Liver (tissue), 7 donors: ENCODE measurements at regions not wholly inside any gene's neighbourhood (a gene's known extent, or its start where the extent isn't known, plus 50 kb on each side); places are given as distances from the start of the nearest gene placed in this dataset.

Source experiments
- DNase-seq: peaks from one replicate; pipeline ENCODE4 v3.0.0-alpha.2; 2017; ENCODE audit warnings: low spot score
- H3K27ac ChIP-seq, 2 donors: one replicate each; pipeline ENCODE4 v1.7.0; 2013; ENCODE audit warnings: inconsistent platforms in 2 of 2, low read length in 2 of 2, control low read depth in 1 of 2, low read depth in 1 of 2, mild to moderate bottlenecking in 1 of 2
- H3K27me3 ChIP-seq, 4 donors: one replicate each; pipeline versions ENCODE4 v1.6.1 to v1.7.0; 2013; ENCODE audit warnings: low read length in 3 of 4, inconsistent platforms in 1 of 4, mild to moderate bottlenecking in 1 of 4, moderate library complexity in 1 of 4; ENCODE audit not compliant: control insufficient read depth in 4 of 4, insufficient read depth in 4 of 4
- H3K36me3 ChIP-seq, 4 donors: one replicate each; pipeline versions ENCODE4 v1.6.1 to v1.7.0; 2013; ENCODE audit warnings: low read length in 3 of 4, mild to moderate bottlenecking in 3 of 4, low read depth in 1 of 4, moderate library complexity in 1 of 4; ENCODE audit not compliant: control insufficient read depth in 4 of 4, insufficient read depth in 3 of 4
- H3K4me1 ChIP-seq, 4 donors: one replicate each; pipeline versions ENCODE4 v1.6.1 to v1.7.0; 2013; ENCODE audit warnings: low read length in 3 of 4, mild to moderate bottlenecking in 3 of 4, moderate library complexity in 1 of 4; ENCODE audit not compliant: control insufficient read depth in 4 of 4, insufficient read depth in 4 of 4
- H3K4me3 ChIP-seq, 3 donors: one replicate each; pipeline versions ENCODE4 v1.6.1 to v1.7.0; 2013; ENCODE audit warnings: low read length in 3 of 3, control low read depth in 1 of 3, low read depth in 1 of 3, mild to moderate bottlenecking in 1 of 3
- H3K9ac ChIP-seq, 2 donors: one replicate each; pipeline ENCODE4 v1.7.0; 2013; ENCODE audit warnings: low read length in 2 of 2, mild to moderate bottlenecking in 2 of 2, moderate library complexity in 2 of 2, control low read depth in 1 of 2, low read depth in 1 of 2
- H3K9me3 ChIP-seq, 4 donors: one replicate each; pipeline versions ENCODE4 v1.6.1 to v1.7.0; 2013; ENCODE audit warnings: low read length in 3 of 4; ENCODE audit not compliant: control insufficient read depth in 4 of 4
- EGR1 ChIP-seq, 2 donors: IDR thresholded peaks; 2 replicates each; pipeline ENCODE4 v1.6.1; 2016 to 2018; ENCODE audit warnings: antibody characterized with exemption in 2 of 2, low read depth in 2 of 2
- GABPA ChIP-seq, 2 donors: IDR thresholded peaks in 1 of 2; conservative IDR thresholded peaks in 1 of 2; 2 replicates each; pipeline ENCODE4 v1.6.1; 2016; ENCODE audit warnings: antibody characterized with exemption in 2 of 2, mild to moderate bottlenecking in 1 of 2, moderate library complexity in 1 of 2
- HNF4A ChIP-seq, 2 donors: conservative IDR thresholded peaks; 2 replicates each; pipeline ENCODE4 v1.6.1; 2016; ENCODE audit warnings: antibody characterized with exemption in 2 of 2, mild to moderate bottlenecking in 2 of 2
- HNF4G ChIP-seq: IDR thresholded peaks from 2 replicates; pipeline ENCODE4 v1.6.1; 2016; ENCODE audit warnings: antibody characterized with exemption
- JUND ChIP-seq, 2 donors: IDR thresholded peaks; 2 replicates each; pipeline ENCODE4 v1.6.1; 2016; ENCODE audit warnings: antibody characterized with exemption in 2 of 2
- RXRA ChIP-seq, 2 donors: IDR thresholded peaks; 2 replicates each; pipeline ENCODE4 v1.6.1; 2017 to 2018; ENCODE audit warnings: antibody characterized with exemption in 2 of 2, mild to moderate bottlenecking in 1 of 2
- SP1 ChIP-seq: IDR thresholded peaks from 2 replicates; pipeline ENCODE4 v1.6.1; 2018; ENCODE audit warnings: antibody characterized with exemption, mild to moderate bottlenecking
- TAF1 ChIP-seq: conservative IDR thresholded peaks from 2 replicates; pipeline ENCODE4 v1.6.1; 2016; ENCODE audit warnings: antibody characterized with exemption, mild to moderate bottlenecking
- WGBS: extraction: QIAGEN DNeasy Blood & Tissue Kit; methylation state at CpG from one replicate; pipeline ENCODE4 v1.1.7; 2013; 5-methylcytosine and 5-hydroxymethylcytosine counted together
- TF ChIP-seq, protein P1 (sequence below): IDR thresholded peaks from 2 replicates; pipeline ENCODE4 v1.6.1; 2016; ENCODE audit warnings: antibody characterized with exemption
- TF ChIP-seq, protein P2 (sequence below): IDR thresholded peaks from 2 replicates; pipeline ENCODE4 v1.6.1; 2016; ENCODE audit warnings: antibody characterized with exemption
- TF ChIP-seq, protein P3 (sequence below): IDR thresholded peaks from 2 replicates; pipeline ENCODE4 v1.6.1; 2016; ENCODE audit warnings: antibody characterized with exemption, mild to moderate bottlenecking
- TF ChIP-seq, protein P4 (sequence below): IDR thresholded peaks from 2 replicates; pipeline ENCODE4 v1.6.1; 2016; ENCODE audit warnings: antibody characterized with exemption
- donor health status: healthy.
- donor health status: healthy.
- donor health status: healthy.
- donor health status: healthy.

DNA sequence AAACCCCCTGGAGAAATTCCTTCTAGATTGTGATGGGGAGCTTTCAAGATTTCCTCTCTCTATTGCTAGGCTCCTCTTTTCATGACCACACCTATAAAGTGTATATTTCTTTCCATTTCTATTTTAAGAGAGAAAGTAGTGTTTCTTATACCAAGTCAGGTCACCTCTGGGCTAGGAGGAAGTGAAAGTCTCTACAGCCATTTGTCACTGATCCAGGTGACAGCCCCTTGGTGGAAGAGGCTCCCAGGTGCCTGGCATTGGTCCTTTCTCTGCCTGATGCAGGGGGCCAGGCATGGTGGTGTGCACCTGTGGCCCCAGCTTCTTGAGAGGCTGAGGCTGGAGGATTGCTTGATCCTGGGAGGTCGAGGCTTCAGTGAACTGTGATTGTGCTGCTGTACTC lies 64.7 kb downstream of the DHCR7 start:
- Histone ChIP-seq H3K9me3 (no peaks in the 10 kb centered on the region), H3K4me1 (no peaks in the 10 kb centered on the region), H3K9ac (no peak overlapping the region), H3K4me3 (no peak overlapping the region), H3K36me3 (no peaks in the 10 kb centered on the region), H3K27ac (no peak overlapping the region), H3K27me3 (no peaks in the 10 kb centered on the region)
- TF ChIP-seq, protein P1, sequence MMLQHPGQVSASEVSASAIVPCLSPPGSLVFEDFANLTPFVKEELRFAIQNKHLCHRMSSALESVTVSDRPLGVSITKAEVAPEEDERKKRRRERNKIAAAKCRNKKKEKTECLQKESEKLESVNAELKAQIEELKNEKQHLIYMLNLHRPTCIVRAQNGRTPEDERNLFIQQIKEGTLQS = no peak
- TF ChIP-seq SP1 = no peak
- TF ChIP-seq RXRA (IDR thresholded peaks at IDR 0.05) = no peak
- TF ChIP-seq, protein P2, sequence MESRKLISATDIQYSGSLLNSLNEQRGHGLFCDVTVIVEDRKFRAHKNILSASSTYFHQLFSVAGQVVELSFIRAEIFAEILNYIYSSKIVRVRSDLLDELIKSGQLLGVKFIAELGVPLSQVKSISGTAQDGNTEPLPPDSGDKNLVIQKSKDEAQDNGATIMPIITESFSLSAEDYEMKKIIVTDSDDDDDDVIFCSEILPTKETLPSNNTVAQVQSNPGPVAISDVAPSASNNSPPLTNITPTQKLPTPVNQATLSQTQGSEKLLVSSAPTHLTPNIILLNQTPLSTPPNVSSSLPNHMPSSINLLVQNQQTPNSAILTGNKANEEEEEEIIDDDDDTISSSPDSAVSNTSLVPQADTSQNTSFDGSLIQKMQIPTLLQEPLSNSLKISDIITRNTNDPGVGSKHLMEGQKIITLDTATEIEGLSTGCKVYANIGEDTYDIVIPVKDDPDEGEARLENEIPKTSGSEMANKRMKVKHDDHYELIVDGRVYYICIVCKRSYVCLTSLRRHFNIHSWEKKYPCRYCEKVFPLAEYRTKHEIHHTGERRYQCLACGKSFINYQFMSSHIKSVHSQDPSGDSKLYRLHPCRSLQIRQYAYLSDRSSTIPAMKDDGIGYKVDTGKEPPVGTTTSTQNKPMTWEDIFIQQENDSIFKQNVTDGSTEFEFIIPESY = no peak
- no peak for DNase-seq
- WGBS = 84% methylated on average over 1 of the region's 1 CpG

DNA sequence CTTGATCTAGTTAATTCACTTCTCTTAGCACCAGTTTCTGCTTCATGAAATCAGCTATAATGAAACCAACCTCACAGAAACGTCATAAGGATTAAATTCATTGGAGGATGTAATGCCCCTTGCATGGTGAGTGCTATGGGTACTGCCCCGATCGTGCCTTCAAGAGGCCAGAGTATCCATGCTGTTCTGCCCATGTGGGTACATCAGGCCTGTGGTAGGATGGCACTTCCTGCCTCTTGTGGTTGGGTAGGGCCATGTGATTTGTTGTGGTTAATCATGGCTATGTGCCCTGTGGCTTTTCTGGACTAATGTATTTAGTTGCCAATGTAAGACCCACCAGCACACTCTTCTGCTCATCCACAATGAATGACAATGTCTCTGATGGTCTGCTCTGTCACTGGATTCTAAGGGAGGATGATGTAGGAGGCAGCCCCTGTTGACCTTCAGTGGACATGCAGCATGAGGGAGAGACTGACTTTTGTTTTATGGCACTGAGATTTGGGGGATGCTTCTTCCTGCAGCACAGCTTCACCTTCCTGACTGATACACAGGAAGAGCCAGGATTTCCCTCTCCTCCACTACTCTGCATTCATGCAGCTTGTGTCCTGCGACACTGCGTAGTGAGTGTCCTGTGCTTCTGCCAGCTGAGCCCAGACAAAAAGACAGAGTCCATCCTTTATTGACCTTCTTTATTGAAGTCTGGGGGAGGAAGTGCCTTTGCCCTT lies 66.2 kb downstream of the DHCR7 start:
- H3K9ac ChIP-seq = no peak overlapping the region
- H3K4me3 ChIP-seq = no peak overlapping the region
- no peak for DNase-seq
- no peaks in the 10 kb centered on the region for H3K4me1 ChIP-seq
- TF ChIP-seq, protein P3, sequence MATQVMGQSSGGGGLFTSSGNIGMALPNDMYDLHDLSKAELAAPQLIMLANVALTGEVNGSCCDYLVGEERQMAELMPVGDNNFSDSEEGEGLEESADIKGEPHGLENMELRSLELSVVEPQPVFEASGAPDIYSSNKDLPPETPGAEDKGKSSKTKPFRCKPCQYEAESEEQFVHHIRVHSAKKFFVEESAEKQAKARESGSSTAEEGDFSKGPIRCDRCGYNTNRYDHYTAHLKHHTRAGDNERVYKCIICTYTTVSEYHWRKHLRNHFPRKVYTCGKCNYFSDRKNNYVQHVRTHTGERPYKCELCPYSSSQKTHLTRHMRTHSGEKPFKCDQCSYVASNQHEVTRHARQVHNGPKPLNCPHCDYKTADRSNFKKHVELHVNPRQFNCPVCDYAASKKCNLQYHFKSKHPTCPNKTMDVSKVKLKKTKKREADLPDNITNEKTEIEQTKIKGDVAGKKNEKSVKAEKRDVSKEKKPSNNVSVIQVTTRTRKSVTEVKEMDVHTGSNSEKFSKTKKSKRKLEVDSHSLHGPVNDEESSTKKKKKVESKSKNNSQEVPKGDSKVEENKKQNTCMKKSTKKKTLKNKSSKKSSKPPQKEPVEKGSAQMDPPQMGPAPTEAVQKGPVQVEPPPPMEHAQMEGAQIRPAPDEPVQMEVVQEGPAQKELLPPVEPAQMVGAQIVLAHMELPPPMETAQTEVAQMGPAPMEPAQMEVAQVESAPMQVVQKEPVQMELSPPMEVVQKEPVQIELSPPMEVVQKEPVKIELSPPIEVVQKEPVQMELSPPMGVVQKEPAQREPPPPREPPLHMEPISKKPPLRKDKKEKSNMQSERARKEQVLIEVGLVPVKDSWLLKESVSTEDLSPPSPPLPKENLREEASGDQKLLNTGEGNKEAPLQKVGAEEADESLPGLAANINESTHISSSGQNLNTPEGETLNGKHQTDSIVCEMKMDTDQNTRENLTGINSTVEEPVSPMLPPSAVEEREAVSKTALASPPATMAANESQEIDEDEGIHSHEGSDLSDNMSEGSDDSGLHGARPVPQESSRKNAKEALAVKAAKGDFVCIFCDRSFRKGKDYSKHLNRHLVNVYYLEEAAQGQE = no peak
- TF ChIP-seq, protein P4, sequence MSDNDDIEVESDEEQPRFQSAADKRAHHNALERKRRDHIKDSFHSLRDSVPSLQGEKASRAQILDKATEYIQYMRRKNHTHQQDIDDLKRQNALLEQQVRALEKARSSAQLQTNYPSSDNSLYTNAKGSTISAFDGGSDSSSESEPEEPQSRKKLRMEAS = no peak
- TF ChIP-seq EGR1 (IDR thresholded peaks at IDR 0.05; ENCODE audit: low read depth in 2 of 2) (no peak), TAF1 (no peak), RXRA (IDR thresholded peaks at IDR 0.05) (no peak), SP1 (no peak), GABPA (IDR thresholded peaks at IDR 0.05 in 1 of 2, conservative IDR thresholded peaks at IDR 0.05 in 1 of 2) (no peak), JUND (IDR thresholded peaks at IDR 0.05) (no peak), HNF4A (conservative IDR thresholded peaks at IDR 0.05) (no peak), HNF4G (no peak)
- WGBS = 66% methylated on average over 5 of the region's 5 CpGs
- no peaks in the 10 kb centered on the region for H3K36me3 ChIP-seq
- H3K27me3 ChIP-seq = no peaks in the 10 kb centered on the region
- no peaks in the 10 kb centered on the region for H3K9me3 ChIP-seq
- no peak overlapping the region for H3K27ac ChIP-seq
